ENCODE measurements at regions not wholly inside any gene's neighbourhood (a gene's known extent, or its start where the extent isn't known, plus 50 kb on each side); places are given as distances from the start of the nearest gene placed in this dataset.

DNA sequence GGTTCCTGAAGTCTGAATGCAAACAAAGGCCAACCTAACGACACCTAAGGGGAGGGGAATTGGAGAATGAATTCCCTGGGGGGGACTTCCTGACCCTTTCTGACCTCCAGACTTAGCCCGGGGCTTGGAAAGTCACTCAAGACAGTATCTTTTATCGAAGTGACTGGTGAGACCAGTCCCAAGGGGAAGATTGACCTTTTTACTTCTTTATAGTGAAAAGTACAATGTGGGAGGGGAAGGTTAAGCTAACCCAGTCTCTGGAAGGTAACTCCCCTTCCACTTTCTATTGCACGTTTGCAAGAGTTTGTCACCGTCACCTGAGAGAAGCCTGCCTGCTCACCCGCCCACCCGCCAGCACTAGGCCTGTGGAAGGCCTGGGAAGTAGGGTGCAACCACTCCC, 111.9 kb downstream of the EFNB2 start:
- Histone ChIP-seq H3K4me3 (no peak overlapping the region), H3K36me3 (no peaks in the 10 kb centered on the region), H3K27me3 (no peaks in the 10 kb centered on the region), H3K4me1 (no peaks in the 10 kb centered on the region), H3K27ac (no peak overlapping the region), H3K9me3 (no peaks in the 10 kb centered on the region)
- ATAC-seq, result no peak
- TF ChIP-seq POLR2A (IDR thresholded peaks at IDR 0.05) (no peak), POLR2AphosphoS5 (IDR thresholded peaks at IDR 0.05) (no peak), EP300 (IDR thresholded peaks at IDR 0.05) (no peak)
- 68 to 82% methylated on average over 5 to 7 of the region's 7 CpGs for WGBS, 2 donors (ENCODE audit: low coverage in 1 of 2)

DNA sequence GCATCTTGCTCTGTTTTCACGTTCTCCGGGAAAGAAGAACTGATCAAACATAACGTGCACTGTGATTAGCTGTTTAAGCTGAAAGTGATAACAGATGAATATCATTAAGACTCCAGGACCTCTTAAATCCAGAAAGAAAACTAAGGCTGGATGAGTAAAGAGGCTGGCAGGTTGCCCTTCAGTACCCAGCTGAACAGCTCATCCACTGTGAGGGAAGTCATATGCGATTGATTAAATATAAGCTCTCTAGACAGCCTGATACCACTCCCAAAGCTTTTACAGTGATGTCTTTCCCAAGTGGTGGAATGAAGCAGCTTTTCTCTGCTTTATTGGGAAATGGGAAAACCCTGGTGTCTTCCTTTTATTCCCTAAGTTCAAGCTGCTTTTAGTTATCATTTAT, 116.9 kb downstream of the EFNB2 start:
- WGBS, 2 donors (ENCODE audit: low coverage in 1 of 2), result 66 to 80% methylated on average over 1 to 3 of the region's 4 CpGs
- no peak for TF ChIP-seq EP300 (IDR thresholded peaks at IDR 0.05)
- no peak for TF ChIP-seq POLR2A (IDR thresholded peaks at IDR 0.05)
- TF ChIP-seq, protein P1, sequence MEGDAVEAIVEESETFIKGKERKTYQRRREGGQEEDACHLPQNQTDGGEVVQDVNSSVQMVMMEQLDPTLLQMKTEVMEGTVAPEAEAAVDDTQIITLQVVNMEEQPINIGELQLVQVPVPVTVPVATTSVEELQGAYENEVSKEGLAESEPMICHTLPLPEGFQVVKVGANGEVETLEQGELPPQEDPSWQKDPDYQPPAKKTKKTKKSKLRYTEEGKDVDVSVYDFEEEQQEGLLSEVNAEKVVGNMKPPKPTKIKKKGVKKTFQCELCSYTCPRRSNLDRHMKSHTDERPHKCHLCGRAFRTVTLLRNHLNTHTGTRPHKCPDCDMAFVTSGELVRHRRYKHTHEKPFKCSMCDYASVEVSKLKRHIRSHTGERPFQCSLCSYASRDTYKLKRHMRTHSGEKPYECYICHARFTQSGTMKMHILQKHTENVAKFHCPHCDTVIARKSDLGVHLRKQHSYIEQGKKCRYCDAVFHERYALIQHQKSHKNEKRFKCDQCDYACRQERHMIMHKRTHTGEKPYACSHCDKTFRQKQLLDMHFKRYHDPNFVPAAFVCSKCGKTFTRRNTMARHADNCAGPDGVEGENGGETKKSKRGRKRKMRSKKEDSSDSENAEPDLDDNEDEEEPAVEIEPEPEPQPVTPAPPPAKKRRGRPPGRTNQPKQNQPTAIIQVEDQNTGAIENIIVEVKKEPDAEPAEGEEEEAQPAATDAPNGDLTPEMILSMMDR (IDR thresholded peaks at IDR 0.05), result no peak
- TF ChIP-seq POLR2AphosphoS5 (IDR thresholded peaks at IDR 0.05), result no peak
- Histone ChIP-seq H3K4me3 (no peak overlapping the region), H3K36me3 (no peaks in the 10 kb centered on the region), H3K9me3 (no peaks in the 10 kb centered on the region), H3K27ac (no peak overlapping the region), H3K4me1 (no peaks in the 10 kb centered on the region), H3K27me3 (no peaks in the 10 kb centered on the region)
- ATAC-seq, result no peak

DNA sequence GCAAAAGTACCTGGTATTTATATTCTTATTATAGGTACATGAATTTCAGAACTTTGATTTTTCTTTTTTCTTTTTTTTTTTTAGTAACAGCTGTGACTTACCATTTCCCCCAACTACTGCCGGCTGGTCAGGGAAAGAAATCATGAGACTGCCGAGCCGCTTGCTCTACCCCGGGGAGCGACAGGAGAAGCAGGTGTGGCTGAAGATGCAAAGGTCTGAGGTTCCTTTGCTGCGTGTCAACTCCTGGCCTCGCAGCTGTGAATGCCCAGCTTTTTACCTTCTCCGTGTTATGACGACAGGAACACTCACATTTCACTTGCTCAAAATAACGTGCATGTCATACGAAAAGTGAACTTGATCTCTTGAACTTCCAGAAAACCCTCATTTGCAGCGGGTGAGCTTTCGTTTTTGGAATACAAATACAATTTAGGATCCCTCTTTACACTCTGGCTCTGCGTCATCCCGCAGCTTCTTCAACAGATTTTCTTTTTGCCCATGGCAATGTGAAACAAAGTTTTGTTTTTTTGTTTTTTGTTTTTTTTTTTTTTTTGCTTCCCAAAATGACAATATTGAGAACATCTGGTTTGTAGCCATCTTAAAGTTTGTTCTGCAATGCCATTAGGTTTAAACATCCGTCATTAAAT, 117.9 kb downstream of the EFNB2 start:
- 67 to 80% methylated on average over 11 to 12 of the region's 16 CpGs for WGBS, 2 donors (ENCODE audit: low coverage in 1 of 2)

DNA sequence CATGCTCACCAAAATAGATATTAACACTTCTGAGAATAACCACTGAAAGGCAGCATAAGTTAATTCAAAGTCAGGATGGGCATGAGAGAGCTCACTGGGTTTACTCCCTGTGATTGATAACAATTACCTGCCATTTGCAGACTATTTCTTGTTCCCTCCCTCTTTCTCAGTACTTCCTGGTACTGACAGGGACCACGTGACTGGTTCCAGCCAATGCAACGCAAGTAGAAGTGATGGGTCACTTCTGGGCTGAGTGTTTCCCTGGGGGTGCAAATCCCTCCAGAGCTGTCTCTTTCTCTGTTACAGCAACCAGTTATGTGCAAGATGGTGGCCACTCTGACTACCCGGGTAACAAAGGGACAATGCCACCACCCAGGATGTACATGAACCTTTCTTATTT, 118.8 kb downstream of the EFNB2 start:
- WGBS, 2 donors (ENCODE audit: low coverage in 1 of 2), result 98 to 100% methylated on average over 3 of the region's 3 CpGs
- Histone ChIP-seq H3K4me3 (no peak overlapping the region), H3K27me3 (no peaks in the 10 kb centered on the region), H3K27ac (no peak overlapping the region), H3K4me1 (no peaks in the 10 kb centered on the region), H3K36me3 (no peaks in the 10 kb centered on the region), H3K9me3 (no peaks in the 10 kb centered on the region)
- no peak for ATAC-seq
- TF ChIP-seq, protein P1 (IDR thresholded peaks at IDR 0.05), result no peak

More for the DNA sequence above, 117.9 kb downstream of the EFNB2 start:
- no peaks in the 10 kb centered on the region for H3K36me3 ChIP-seq
- no peaks in the 10 kb centered on the region for H3K27me3 ChIP-seq
- no peak overlapping the region for H3K4me3 ChIP-seq
- H3K27ac ChIP-seq, result no peak overlapping the region
- no peaks in the 10 kb centered on the region for H3K4me1 ChIP-seq
- no peak for ATAC-seq
- TF ChIP-seq EP300 (IDR thresholded peaks at IDR 0.05) (no peak), POLR2AphosphoS5 (IDR thresholded peaks at IDR 0.05) (no peak), POLR2A (IDR thresholded peaks at IDR 0.05) (no peak)
- TF ChIP-seq, protein P1 (IDR thresholded peaks at IDR 0.05), result no peak
- no peaks in the 10 kb centered on the region for H3K9me3 ChIP-seq

DNA sequence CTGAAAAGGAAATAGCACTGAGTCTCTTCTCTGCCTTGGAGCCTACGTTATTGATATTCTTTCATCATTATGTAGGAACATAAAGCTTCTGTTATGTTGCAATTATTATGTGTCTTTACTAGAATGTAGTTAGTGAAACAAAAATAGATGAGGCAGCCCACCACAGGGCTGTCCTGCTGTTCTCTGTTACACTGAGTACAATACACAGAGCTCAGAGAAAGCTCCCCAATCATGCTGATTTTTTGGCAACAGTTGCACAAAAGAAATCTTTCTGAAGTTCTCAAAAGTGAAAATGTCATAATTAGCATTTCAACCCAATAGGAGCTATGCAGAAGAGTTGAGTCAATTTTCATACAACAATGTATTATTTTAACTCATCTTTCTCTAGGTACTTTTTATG, 119.5 kb downstream of the EFNB2 start:
- H3K9me3 ChIP-seq, result no peaks in the 10 kb centered on the region
- H3K36me3 ChIP-seq, result no peaks in the 10 kb centered on the region
- ATAC-seq, result no peak
- TF ChIP-seq POLR2AphosphoS5 (IDR thresholded peaks at IDR 0.05) (no peak), POLR2A (IDR thresholded peaks at IDR 0.05) (no peak), EP300 (IDR thresholded peaks at IDR 0.05) (no peak)
- TF ChIP-seq, protein P1 (IDR thresholded peaks at IDR 0.05), result no peak
- H3K27ac ChIP-seq, result no peak overlapping the region
- no peak overlapping the region for H3K4me3 ChIP-seq
- no peaks in the 10 kb centered on the region for H3K4me1 ChIP-seq
- no peaks in the 10 kb centered on the region for H3K27me3 ChIP-seq
- 53% methylated on average over 1 of the region's 1 CpG; no CpG with 5 or more reads in 1 of the 2 donors for WGBS, 2 donors (ENCODE audit: low coverage in 1 of 2)

Measured in gastroesophageal sphincter (tissue), 4 donors.